ENCODE measurements at regions not wholly inside any gene's neighbourhood (a gene's known extent, or its start where the extent isn't known, plus 50 kb on each side); places are given as distances from the start of the nearest gene placed in this dataset.

GRCh38 chr2:14547830-14548229 lies 84.7 kb upstream of the LRATD1 start:
- no peaks in the 10 kb centered on the region for H3K27me3 ChIP-seq
- H3K9me3 ChIP-seq = no peaks in the 10 kb centered on the region
- H3K4me3 ChIP-seq = no peak overlapping the region
- TF ChIP-seq, protein P1, sequence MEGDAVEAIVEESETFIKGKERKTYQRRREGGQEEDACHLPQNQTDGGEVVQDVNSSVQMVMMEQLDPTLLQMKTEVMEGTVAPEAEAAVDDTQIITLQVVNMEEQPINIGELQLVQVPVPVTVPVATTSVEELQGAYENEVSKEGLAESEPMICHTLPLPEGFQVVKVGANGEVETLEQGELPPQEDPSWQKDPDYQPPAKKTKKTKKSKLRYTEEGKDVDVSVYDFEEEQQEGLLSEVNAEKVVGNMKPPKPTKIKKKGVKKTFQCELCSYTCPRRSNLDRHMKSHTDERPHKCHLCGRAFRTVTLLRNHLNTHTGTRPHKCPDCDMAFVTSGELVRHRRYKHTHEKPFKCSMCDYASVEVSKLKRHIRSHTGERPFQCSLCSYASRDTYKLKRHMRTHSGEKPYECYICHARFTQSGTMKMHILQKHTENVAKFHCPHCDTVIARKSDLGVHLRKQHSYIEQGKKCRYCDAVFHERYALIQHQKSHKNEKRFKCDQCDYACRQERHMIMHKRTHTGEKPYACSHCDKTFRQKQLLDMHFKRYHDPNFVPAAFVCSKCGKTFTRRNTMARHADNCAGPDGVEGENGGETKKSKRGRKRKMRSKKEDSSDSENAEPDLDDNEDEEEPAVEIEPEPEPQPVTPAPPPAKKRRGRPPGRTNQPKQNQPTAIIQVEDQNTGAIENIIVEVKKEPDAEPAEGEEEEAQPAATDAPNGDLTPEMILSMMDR (IDR thresholded peaks at IDR 0.05) = no peak
- TF ChIP-seq POLR2AphosphoS5 (IDR thresholded peaks at IDR 0.05; ENCODE audit: insufficient read depth in 1 of 2, low read depth in 1 of 2) = no peak
- no peak for TF ChIP-seq POLR2A (IDR thresholded peaks at IDR 0.05)
- no peaks in the 10 kb centered on the region for H3K4me1 ChIP-seq
- H3K36me3 ChIP-seq = no peaks in the 10 kb centered on the region
- intact Hi-C loops (cut with DNase I) = no loop called here
- DNase-seq (ENCODE audit: extremely low spot score in 2 of 2) = no peak
- H3K27ac ChIP-seq = no peak overlapping the region

DNA sequence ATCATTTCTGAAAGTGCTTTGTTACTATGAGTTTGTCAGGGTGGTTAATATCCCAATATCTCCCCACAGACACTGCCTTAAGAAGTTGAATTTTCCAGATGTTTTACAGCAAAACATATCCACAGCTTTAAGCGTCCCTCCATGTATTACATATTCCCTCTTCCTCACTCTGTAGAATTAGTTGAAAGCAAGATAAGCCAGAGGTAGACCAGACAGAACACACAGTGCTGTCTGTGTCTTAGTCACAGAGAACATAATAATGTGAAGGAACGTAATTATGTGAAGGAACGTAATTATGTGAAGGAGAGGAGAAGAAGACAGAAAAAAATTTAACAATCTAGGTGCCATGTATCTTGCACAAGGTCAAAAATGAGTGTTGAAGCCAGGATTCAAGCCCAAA lies 81.9 kb upstream of the LRATD1 start:
- intact Hi-C loops (cut with DNase I) = no loop called here
- H3K27ac ChIP-seq = no peak overlapping the region
- H3K4me1 ChIP-seq = no peaks in the 10 kb centered on the region
- DNase-seq (ENCODE audit: extremely low spot score in 2 of 2) = no peak
- TF ChIP-seq POLR2A (IDR thresholded peaks at IDR 0.05) (no peak), POLR2AphosphoS5 (IDR thresholded peaks at IDR 0.05; ENCODE audit: insufficient read depth in 1 of 2, low read depth in 1 of 2) (no peak)
- TF ChIP-seq, protein P1 (IDR thresholded peaks at IDR 0.05) = no peak
- H3K27me3 ChIP-seq = no peaks in the 10 kb centered on the region
- no peaks in the 10 kb centered on the region for H3K36me3 ChIP-seq
- no peak overlapping the region for H3K4me3 ChIP-seq
- H3K9me3 ChIP-seq = no peaks in the 10 kb centered on the region

GRCh38 chr2:14551069-14551468 lies 81.4 kb upstream of the LRATD1 start:
- Histone ChIP-seq H3K4me3 (no peak overlapping the region), H3K27ac (no peak overlapping the region), H3K27me3 (no peaks in the 10 kb centered on the region), H3K9me3 (no peaks in the 10 kb centered on the region), H3K36me3 (no peaks in the 10 kb centered on the region), H3K4me1 (no peaks in the 10 kb centered on the region)
- DNase-seq (ENCODE audit: extremely low spot score in 2 of 2) = no peak
- intact Hi-C loops (cut with DNase I) = no loop called here
- TF ChIP-seq POLR2AphosphoS5 (IDR thresholded peaks at IDR 0.05; ENCODE audit: insufficient read depth in 1 of 2, low read depth in 1 of 2) (no peak), POLR2A (IDR thresholded peaks at IDR 0.05) (no peak)
- TF ChIP-seq, protein P1 (IDR thresholded peaks at IDR 0.05) = no peak

GRCh38 chr2:14552286-14552685 lies 80.2 kb upstream of the LRATD1 start:
- Histone ChIP-seq H3K27ac (no peak overlapping the region), H3K36me3 (no peaks in the 10 kb centered on the region), H3K4me3 (no peak overlapping the region), H3K9me3 (no peaks in the 10 kb centered on the region), H3K27me3 (no peaks in the 10 kb centered on the region), H3K4me1 (peaks cover 5% of the 10 kb centered on the region)
- TF ChIP-seq, protein P1 (IDR thresholded peaks at IDR 0.05) = no peak
- TF ChIP-seq POLR2A (IDR thresholded peaks at IDR 0.05) (no peak), POLR2AphosphoS5 (IDR thresholded peaks at IDR 0.05; ENCODE audit: insufficient read depth in 1 of 2, low read depth in 1 of 2) (no peak)
- intact Hi-C loops (cut with DNase I) = no loop called here
- no peak for DNase-seq (ENCODE audit: extremely low spot score in 2 of 2)

GRCh38 chr2:14552818-14553217 lies 79.7 kb upstream of the LRATD1 start:
- Histone ChIP-seq H3K4me3 (no peak overlapping the region), H3K27me3 (no peaks in the 10 kb centered on the region), H3K9me3 (no peaks in the 10 kb centered on the region), H3K4me1 (peaks cover 5% of the 10 kb centered on the region), H3K36me3 (no peaks in the 10 kb centered on the region), H3K27ac (no peak overlapping the region)
- DNase-seq (ENCODE audit: extremely low spot score in 2 of 2) = no peak
- intact Hi-C loops (cut with DNase I) = no loop called here
- no peak for TF ChIP-seq POLR2AphosphoS5 (IDR thresholded peaks at IDR 0.05; ENCODE audit: insufficient read depth in 1 of 2, low read depth in 1 of 2)
- no peak for TF ChIP-seq POLR2A (IDR thresholded peaks at IDR 0.05)
- TF ChIP-seq, protein P1 (IDR thresholded peaks at IDR 0.05) = no peak

Data from vagina (tissue), 2 donors.